ENCODE measurements at regions not wholly inside any gene's neighbourhood (a gene's known extent, or its start where the extent isn't known, plus 50 kb on each side); places are given as distances from the start of the nearest gene placed in this dataset.
"Not testable (repeated sequence)": the region's sequence is repeated elsewhere in the genome, so short reads cannot be mapped to it uniquely, and the experiment has no call there.

- no peak for DNase-seq
Measured at GRCh38 chr4:3611778-3612177, 79.6 kb upstream of the LRPAP1 start.

- DNase-seq: not testable (repeated sequence)
Measured at GRCh38 chr4:3610851-3611250, 78.6 kb upstream of the LRPAP1 start.

DNA sequence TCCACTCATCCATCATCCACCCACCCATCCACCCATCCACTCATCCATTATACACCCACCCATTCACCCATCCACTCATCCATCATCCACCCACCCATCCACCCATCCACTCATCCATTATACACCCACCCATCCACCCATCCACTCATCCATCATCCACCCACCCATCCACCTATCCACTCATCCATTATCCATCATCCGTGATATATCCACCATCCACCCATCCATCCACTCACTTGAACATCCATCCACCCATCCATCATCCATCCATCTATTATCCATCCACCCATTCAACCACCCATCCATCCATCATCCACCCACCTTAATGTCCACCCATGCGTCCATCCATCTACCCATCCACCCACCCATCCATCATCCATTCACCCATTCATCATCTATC, 77.7 kb upstream of the LRPAP1 start:
- DNase-seq: not testable (repeated sequence)

DNA sequence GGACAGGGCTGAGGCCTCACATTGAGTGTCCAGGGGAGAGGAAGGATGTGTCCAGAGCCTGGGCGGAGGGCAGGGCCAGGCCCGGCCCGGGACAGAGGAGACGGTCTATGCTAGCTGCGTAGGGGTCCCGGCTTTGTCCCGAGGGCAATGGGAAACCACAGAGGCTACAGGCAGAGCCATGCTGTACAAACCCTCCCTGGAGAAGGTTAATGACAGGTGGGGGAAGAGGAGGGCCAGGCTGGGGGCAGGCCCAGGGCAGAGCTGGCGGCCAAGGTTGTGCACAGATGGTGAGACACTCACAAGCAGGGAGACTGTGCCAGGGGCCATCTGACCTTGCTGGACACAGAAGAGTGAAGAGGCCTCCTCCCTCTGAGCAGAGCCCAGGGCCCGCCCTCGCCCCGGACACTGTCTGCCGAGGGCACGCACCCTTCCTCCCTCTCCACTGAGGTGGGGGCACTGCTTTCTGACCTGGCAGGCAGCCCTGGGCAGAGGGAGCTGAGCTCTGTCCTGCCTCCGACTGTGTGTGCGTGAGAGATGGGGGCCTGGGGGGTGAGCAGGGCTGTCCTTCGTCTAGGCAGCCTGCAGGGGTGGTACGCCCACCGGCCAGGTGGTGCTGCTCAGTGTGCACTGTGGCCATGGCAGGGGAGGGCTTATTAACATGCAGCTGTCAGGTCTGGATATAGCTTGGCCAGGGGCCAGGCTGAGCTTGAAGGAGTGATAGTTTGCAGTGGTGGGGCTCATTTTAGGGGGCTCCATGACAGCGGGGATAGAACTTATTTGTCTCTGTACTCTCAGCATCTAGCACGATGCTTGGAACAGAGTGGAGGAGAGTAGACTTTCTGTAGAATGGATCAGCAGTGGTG, 75.7 kb upstream of the LRPAP1 start:
- DNase-seq: peak; percentile 35 to 38

DNA sequence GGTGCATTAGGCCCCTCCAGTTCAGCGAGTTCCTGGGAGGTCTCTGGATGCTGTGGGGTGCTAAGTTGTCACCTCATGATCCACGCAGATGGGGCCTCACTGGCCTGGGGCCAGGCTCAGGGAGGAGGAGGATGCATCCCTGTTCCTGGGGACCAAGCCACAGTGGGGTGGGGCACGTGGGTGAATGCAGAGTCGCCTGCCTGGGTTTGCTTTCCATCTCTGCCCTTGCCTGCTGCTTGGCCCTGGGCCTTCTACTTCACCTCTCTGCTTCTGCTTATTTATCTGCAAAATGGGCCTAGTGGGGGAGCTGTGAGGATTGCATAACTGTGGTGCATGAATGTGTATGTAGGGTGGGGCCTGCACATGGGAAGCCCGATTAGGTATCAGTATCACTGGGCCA, 74.6 kb upstream of the LRPAP1 start:
- DNase-seq: not testable (repeated sequence)

DNA sequence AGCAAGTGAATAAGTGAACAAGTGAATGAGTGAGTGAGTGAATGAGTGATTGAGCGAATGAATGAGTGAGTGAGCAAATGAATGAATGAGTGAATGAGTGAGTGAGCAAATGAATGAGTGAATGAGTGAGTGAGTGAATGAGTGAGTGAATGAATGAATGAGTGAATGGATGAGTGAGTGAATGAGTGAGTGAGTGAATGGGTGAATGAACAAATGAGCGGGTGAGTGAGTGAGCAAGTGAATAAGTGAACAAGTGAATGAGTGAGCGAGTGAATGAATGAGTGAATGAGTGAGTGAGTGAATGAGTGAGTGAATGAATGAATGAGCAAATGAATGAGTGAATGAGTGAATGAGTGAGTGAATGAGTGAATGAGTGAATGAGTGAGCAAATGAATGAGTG, 74.0 kb upstream of the LRPAP1 start:
- not testable (repeated sequence) for DNase-seq

DNA sequence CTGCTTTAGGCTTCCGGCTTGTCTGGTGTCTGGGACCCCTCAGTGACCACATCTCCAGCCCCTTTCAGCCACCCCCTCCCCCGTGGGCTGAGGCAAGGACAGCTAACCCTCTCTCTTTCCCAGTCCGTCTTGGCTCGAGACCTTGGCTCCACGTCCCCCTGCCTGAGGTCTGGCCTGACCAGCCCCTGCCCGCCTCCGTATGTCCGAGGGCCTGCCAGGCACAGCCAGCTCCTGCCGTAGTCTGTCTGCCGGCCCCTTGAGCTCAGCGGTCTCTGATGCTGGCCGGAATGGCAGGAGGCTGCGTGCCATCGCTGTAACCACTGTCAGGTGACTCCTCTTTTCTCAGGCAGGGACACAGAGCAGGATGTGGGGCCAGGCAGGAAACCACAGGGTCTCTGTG, 73.3 kb upstream of the LRPAP1 start:
- no peak for DNase-seq

DNA sequence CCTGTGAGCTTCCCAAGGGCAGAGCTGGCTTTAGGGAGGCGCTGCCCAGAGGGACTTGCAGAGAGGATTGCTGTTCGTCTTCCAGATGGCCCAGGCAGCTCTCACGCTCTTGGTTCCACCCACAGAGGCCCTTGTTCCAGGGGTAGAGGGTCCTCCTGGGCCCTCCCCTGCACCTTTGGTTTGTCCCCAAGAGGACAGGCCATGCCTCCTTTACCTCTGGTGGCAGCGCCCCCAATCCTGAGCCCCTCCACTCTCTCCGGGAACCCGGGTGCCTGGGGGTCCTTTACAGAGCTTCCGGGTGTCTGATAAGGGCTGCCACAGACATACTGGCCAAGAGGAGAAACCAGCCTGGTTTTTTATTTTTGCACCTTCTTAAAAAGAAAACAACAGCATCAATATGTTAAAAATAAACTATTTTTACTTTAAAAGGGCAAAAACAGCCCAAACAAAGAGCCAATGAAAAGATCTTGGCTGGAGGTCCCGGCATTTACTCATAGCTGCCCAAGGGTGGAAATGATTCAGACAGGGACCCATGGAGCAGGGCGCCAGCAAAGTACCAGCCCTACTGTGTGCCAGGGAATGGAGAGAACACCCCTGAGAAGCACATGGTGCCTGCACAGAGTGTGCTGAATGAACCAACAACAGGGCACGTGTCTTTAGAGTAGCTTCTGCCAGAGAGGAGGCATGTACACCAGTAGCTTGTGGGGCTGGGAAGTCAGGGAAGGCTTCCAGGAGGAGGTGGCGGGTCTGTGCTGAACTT, 70.8 kb upstream of the LRPAP1 start:
- DNase-seq: not testable (repeated sequence)

DNA sequence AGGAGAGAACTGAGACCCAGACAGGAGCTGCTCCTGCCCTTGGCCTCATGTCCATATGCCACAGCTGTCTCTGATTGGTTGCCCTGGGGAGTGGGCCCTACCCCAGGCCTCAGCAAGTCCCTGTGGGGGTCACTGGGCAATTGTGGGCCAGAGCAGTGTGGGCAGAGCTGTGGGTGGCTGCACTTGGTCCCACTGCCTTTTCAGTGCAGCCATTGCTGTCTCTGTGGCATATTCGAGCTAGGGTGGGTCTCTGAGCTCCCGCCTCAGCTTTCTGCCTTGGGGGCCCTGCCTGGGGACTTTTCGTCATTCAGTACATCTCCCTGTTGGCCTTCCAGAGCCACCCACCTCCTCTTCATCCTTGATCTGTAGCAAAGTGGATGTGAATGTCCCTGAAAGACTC, 69.8 kb upstream of the LRPAP1 start:
- DNase-seq: no peak

DNA sequence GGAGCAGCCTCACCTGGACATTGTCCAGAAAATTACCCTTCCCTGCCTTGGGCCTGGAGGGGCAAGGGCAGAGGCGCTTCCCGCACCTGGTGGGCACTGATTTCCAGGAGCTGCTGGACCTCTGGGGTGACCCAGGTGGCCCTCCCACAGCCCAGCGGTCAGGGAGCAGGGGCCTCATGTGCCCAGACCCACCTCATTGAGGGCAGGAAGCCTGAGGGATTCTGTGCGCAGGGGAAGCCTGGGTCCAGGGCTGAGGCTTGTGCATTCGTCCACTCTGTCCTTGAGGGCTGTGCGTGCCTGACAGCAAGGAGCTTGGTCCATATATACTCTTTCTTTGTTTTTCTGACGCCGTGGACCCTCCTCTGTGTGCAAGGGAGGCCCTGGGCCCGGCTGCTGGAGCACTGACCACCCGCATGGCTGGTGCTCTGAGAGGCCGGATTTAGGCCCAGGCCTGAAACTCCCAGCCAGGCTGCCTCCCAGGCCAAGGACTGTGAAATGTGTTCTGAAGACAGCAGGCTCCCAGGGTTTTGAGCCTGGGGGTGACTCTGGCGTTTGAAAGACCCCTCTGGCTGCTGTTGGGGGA, 69.0 kb upstream of the LRPAP1 start:
- not testable (repeated sequence) for DNase-seq

DNA sequence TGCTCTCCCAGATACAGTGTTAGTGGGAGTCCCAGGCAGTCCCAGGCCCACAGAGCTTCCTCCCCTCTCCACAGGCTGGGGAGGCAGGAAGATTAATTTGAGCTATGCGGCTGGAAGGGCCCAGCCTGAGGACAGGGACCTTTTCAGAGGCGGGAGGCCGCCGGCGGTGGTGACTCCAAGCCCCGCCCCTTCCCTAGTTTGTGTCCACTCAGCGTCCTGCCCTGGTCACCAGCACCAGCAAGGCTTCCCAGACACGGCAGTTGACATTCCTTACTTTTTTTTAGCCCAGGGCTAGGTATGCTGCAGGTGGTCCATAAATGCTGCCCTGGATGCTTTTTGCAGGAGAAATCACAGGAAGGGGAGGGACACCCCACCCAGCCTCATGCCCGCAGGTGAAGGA, 67.7 kb upstream of the LRPAP1 start:
- no peak for DNase-seq

DNA sequence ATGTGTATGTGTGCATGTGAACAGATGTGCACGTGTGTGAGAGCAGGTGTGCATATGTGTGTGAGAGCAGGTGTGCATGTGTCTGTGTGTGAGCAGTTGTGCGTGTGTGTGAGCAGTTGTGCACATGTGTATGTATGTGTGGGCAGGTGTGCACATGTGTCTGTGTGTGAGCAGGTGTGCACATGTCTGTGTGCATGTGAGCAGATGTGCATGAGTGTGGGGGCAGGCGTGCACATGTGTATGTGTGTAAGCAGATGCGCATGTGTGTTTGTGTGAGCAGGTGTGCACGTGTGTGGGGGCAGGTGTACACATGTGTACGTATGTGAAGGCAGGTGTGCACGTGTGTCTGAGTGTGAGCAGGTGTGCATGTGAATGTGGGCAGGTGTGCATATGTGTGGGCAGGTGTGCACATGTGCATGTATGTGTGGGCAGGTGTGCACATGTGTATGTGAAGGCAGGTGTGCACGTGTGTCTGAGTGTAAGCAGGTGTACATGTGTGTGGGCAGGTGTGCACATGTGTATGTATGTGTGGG, 66.5 kb upstream of the LRPAP1 start:
- DNase-seq: no peak

- DNase-seq: not testable (repeated sequence)
Measured at GRCh38 chr4:3597896-3598505, 65.8 kb upstream of the LRPAP1 start.

DNA sequence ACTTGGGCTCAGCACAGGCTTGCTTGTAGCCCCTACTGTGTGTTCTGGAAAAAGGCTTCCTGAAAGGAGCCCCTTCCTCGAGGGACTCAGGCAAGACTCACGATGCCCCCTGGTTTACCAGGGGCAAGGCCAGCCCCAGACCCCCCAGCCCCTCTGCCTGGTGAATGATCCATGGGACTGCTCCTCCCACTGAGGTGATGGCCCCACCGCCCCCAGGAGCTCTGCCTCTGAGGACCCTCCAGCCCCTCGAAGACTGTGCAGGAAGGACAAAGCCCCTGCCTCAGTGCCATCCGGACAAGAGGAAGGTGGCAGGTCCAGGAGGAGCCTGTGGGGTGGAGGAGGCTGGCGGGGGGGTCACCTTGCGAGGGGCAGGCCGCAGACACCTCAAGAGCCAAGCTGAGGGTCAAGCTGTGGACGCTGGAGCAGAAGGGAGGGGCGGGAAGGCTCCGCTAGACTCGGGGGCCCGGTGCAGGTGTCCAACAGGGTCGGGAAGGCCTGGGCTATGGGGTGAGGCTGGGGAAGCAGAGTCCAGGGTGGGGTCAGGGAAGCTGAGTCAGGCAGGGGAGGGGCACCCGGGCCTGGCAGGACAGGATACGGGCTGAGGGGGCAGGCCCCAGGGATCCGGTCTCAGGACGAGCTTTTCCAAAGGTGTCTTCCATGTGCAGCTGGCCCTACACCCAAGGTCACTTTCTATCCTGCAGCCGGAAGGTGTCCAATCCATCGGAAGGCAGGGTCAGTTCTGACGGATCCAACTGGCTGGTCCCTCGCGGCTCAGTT, 64.9 kb upstream of the LRPAP1 start:
- not testable (repeated sequence) for DNase-seq

GRCh38 chr4:3595627-3596291, 63.5 kb upstream of the LRPAP1 start:
- not testable (repeated sequence) for DNase-seq

GRCh38 chr4:3594751-3595150, 62.5 kb upstream of the LRPAP1 start:
- not testable (repeated sequence) for DNase-seq

GRCh38 chr4:3589946-3590924, 58.0 kb upstream of the LRPAP1 start:
- DNase-seq: peak; percentile 18 to 44

- DNase-seq: not testable (repeated sequence)
Measured at GRCh38 chr4:3589379-3589778, 57.2 kb upstream of the LRPAP1 start.

DNA sequence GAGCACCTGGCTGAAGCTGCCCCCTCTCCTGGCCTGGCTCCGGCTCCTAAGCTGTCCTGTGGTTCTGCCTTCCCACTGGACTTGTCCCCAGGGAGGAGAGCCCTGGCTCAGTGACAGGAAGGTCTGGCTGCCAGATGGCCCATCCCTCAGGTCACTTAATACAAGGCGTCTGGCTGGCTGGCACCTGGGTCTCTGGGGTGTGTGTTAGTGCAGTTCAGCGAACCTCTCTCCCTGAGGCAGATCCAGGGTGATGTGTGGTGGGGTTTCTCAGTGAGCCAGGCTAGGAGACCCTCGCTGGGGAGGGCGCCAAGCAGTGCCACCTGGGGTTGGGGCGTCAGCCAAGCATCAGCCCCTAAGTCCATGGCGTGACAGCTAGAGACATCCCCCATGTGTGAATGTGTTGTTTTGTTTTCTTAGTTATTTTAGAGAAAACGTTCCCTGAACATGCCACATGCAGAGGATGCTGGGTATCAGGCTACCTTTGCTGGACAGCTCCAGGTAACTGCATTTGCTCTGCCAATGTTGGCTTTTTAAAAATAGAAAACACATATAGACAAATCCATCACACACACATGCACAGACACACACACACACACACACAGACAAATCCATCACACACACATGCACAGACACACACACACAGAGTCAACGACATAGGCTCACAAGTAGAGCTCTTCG, 56.4 kb upstream of the LRPAP1 start:
- not testable (repeated sequence) for DNase-seq

DNA sequence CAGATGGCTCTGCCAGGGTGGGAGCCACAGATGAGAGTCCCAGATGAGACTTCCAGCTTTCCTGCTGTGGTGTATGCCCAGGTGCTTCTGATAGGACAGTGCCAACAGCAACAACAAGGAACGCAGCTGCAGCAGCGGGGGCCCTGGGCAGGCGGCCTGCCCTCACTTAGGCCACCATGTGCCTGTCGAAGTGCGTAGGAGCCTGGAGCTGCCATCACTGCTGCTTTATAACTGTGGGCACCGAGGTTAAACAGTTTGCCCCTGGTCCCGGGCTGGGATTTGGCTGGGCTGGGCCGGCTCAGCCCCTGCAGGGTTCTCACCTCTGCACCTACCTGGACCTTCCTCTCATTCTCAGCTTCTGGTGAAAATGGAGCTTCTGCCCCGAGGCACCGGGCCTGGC, 54.4 kb upstream of the LRPAP1 start:
- not testable (repeated sequence) for DNase-seq
